GM18505 (cell line): ENCODE measurements at regions not wholly inside any gene's neighbourhood (a gene's known extent, or its start where the extent isn't known, plus 50 kb on each side); places are given as distances from the start of the nearest gene placed in this dataset.
A peak's percentile ranks its signal among the peaks of the same experiment; 100 is the strongest.

Source experiments
- ATAC-seq: cut with Tn5 transposase; IDR thresholded peaks from one replicate; pipeline ENCODE4 v1.9.1; 2021; ENCODE audit not compliant: unreplicated experiment
- POLR2A ChIP-seq: IDR thresholded peaks from 4 replicates; pipeline ENCODE4 v1.6.1; 2011; ENCODE audit warnings: borderline replicate concordance; ENCODE audit not compliant: insufficient read depth, insufficient read length; ENCODE audit errors: extremely low read depth

DNA sequence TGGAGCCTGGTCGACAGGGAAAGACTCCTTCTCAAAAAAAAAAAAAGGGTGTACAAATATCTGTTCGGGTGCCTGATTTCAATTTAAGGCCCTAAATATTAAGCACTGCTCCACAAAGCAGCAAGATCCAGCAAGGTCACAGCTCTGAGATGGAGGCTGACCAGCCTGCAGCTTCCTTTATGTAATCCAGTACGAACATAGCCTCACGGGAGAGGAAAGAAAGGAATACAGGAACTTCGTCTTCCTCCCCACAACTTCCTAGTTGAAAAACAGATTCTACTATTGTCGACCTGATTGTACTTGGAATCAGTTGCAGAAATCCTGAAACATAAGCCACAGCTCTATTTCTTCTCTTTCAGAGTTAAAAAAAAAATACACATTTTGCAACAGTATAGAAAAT lies 53.5 kb upstream of the TBC1D9 start:
- TF ChIP-seq POLR2A: no peak
- ATAC-seq: no peak

DNA sequence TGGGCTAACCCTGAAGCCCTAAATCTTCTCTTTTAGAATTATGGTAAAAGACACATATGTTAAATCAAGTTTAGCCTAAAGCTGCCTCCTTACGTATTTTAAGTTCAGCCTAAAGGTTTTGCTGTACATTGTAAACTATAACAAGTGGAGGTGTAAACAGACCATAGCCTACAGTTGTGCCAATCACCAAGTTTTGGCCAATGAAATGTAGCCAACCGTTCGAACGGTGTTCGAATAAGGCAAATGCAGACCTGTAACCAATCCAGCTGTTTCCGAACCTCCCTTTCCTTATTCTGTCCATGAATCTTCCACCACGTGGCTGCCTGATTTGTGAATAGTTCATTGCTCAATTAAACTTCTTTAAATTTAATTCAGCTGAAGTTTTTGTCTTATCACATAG lies 52.1 kb upstream of the TBC1D9 start:
- peak; percentile 1 for ATAC-seq
- TF ChIP-seq POLR2A: no peak

DNA sequence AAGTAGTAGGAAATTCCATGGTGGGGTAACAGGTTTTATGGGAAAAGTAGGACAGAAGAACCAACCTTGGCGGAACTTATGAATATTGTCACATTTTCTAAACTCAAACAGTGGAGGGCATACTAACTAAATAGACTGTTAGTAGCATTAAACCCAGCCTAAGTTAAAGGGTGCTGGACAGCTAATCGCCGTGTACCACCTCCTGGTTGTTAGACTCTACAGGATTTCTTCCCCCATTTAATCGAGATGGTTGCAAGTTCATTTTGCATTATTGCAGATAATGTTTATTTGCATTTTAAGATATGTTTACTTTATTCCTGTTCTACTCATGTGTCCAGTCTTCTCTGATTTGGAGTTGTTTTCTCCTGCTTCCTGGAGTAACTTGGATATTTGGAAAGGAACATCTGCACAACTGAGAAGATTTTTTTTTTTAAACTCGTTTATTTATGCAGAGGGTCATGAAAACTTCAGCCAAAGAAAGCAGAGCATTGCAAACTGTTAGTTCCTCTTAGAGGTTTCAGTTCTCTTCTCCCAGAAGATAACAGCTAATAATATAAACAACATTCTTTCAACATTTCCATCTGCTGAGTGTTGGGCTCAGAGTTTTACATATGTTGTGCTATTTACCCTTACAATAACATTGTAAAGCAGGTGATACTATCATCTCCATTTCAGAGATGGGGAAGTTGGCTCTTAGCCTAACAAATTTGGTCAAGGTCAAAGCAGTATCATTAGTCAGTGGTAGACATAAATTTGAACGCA lies 51.5 kb upstream of the TBC1D9 start:
- TF ChIP-seq POLR2A: no peak
- peak; percentile 86 for ATAC-seq

- ATAC-seq: peak; percentile 74
- TF ChIP-seq POLR2A: no peak
Measured at GRCh38 chr4:140806163-140806562, 50.0 kb upstream of the TBC1D9 start.
